HFFc6 (cell line): ENCODE measurements at regions not wholly inside any gene's neighbourhood (a gene's known extent, or its start where the extent isn't known, plus 50 kb on each side); places are given as distances from the start of the nearest gene placed in this dataset.

Source experiments
- DNase-seq: peaks from one replicate; pipeline ENCODE4 v3.0.0-alpha.2; 2018
- H3K27ac Mint-ChIP-seq: 2 replicates; pipeline ENCODE4 v1.8.0; 2020; ENCODE audit warnings: mild to moderate bottlenecking, mixed read lengths
- H3K27me3 Mint-ChIP-seq: 2 replicates; pipeline ENCODE4 v1.8.0; 2021; ENCODE audit warnings: mild to moderate bottlenecking, moderate library complexity, mixed read lengths; ENCODE audit not compliant: insufficient read depth
- H3K36me3 Mint-ChIP-seq: 2 replicates; pipeline ENCODE4 v1.8.0; 2021; ENCODE audit warnings: low read depth, mixed read lengths
- H3K4me1 Mint-ChIP-seq: 2 replicates; pipeline ENCODE4 v1.8.0; 2020; ENCODE audit warnings: low read depth, mixed read lengths
- H3K4me3 Mint-ChIP-seq: 2 replicates; pipeline ENCODE4 v1.8.0; 2020; ENCODE audit warnings: mild to moderate bottlenecking, moderate library complexity, mixed read lengths
- H3K9me3 Mint-ChIP-seq: 2 replicates; pipeline ENCODE4 v1.8.0; 2020; ENCODE audit warnings: mild to moderate bottlenecking, mixed read lengths
- CTCF ChIP-seq: fragments of 200-600 bp; sonication (generic); IDR thresholded peaks from 2 replicates; pipeline ENCODE4 v1.5.0; 2021; ENCODE audit warnings: antibody characterized with exemption, mild to moderate bottlenecking

GRCh38 chr3:19093084-19093483 lies 55.2 kb upstream of the KCNH8 start:
- no peaks in the 10 kb centered on the region for H3K27me3 Mint-ChIP-seq
- no peak overlapping the region for H3K27ac Mint-ChIP-seq
- TF ChIP-seq CTCF = no peak
- no peak overlapping the region for H3K4me3 Mint-ChIP-seq
- H3K4me1 Mint-ChIP-seq = no peaks in the 10 kb centered on the region
- no peak for DNase-seq
- H3K36me3 Mint-ChIP-seq = no peaks in the 10 kb centered on the region
- H3K9me3 Mint-ChIP-seq = peaks cover 26% of the 10 kb centered on the region

GRCh38 chr3:19077388-19077787 lies 70.9 kb upstream of the KCNH8 start:
- Mint-ChIP-seq H3K27me3 (peaks cover 2% of the 10 kb centered on the region; the same call in 1 of the 2 replicates), H3K4me3 (no peak overlapping the region), H3K4me1 (no peaks in the 10 kb centered on the region), H3K36me3 (no peaks in the 10 kb centered on the region), H3K9me3 (peaks cover 45% of the 10 kb centered on the region), H3K27ac (no peak overlapping the region)
- TF ChIP-seq CTCF = no peak
- DNase-seq = no peak

GRCh38 chr3:19075037-19075436 lies 73.3 kb upstream of the KCNH8 start:
- Mint-ChIP-seq H3K4me1 (no peaks in the 10 kb centered on the region), H3K9me3 (peaks cover 47% of the 10 kb centered on the region), H3K27me3 (no peaks in the 10 kb centered on the region), H3K27ac (no peak overlapping the region), H3K36me3 (no peaks in the 10 kb centered on the region), H3K4me3 (no peak overlapping the region)
- no peak for DNase-seq
- no peak for TF ChIP-seq CTCF

GRCh38 chr3:19074257-19074900 lies 73.9 kb upstream of the KCNH8 start:
- H3K36me3 Mint-ChIP-seq = no peaks in the 10 kb centered on the region
- H3K27ac Mint-ChIP-seq = no peak overlapping the region
- TF ChIP-seq CTCF = no peak
- no peak for DNase-seq
- no peak overlapping the region for H3K4me3 Mint-ChIP-seq
- no peaks in the 10 kb centered on the region for H3K4me1 Mint-ChIP-seq
- H3K27me3 Mint-ChIP-seq = no peaks in the 10 kb centered on the region
- H3K9me3 Mint-ChIP-seq = peaks cover 50% of the 10 kb centered on the region

- no peak for DNase-seq
- no peak for TF ChIP-seq CTCF
- Mint-ChIP-seq H3K4me1 (no peaks in the 10 kb centered on the region), H3K36me3 (no peaks in the 10 kb centered on the region; the same call in 1 of the 2 replicates), H3K27ac (no peak overlapping the region), H3K4me3 (no peak overlapping the region), H3K27me3 (no peaks in the 10 kb centered on the region), H3K9me3 (peaks cover 53% of the 10 kb centered on the region)
Measured at GRCh38 chr3:19073341-19074105, 74.8 kb upstream of the KCNH8 start.
